ENCODE measurements at regions not wholly inside any gene's neighbourhood (a gene's known extent, or its start where the extent isn't known, plus 50 kb on each side); places are given as distances from the start of the nearest gene placed in this dataset.
"Not testable (repeated sequence)": the region's sequence is repeated elsewhere in the genome, so short reads cannot be mapped to it uniquely, and the experiment has no call there.

GRCh38 chr2:56014046-56014730 lies 90.6 kb upstream of the EFEMP1 start:
- in situ Hi-C loops (cut with HindIII; ENCODE audit: low pct_unique_long_range_greater_than_20kb, low sequenced_read_pairs) = loop anchor here (25.0 kb wide), 1 partner anchor 252 kb away; no protein-coding TSS in a partner anchor
- no peak for DNase-seq (ENCODE audit: low read depth)

GRCh38 chr2:56015711-56016115 lies 92.1 kb upstream of the EFEMP1 start:
- in situ Hi-C loops (cut with HindIII; ENCODE audit: low pct_unique_long_range_greater_than_20kb, low sequenced_read_pairs) = loop anchor here (25.0 kb wide), 1 partner anchor 253 kb away; no protein-coding TSS in a partner anchor
- no peak for DNase-seq (ENCODE audit: low read depth)

- DNase-seq (ENCODE audit: low read depth) = no peak
- in situ Hi-C loops (cut with HindIII; ENCODE audit: low pct_unique_long_range_greater_than_20kb, low sequenced_read_pairs) = loop anchor here (25.0 kb wide), 1 partner anchor 255 kb away; no protein-coding TSS in a partner anchor
These were observed 94.2 kb upstream of the EFEMP1 start for GRCh38 chr2:56017784-56018183.

- in situ Hi-C loops (cut with HindIII; ENCODE audit: low pct_unique_long_range_greater_than_20kb, low sequenced_read_pairs) = loop anchor here (25.0 kb wide), 1 partner anchor 256 kb away; no protein-coding TSS in a partner anchor
- no peak for DNase-seq (ENCODE audit: low read depth)
These were observed 94.7 kb upstream of the EFEMP1 start for GRCh38 chr2:56018267-56018666.

GRCh38 chr2:56021136-56021474 lies 97.5 kb upstream of the EFEMP1 start:
- DNase-seq (ENCODE audit: low read depth) = peak; percentile 13
- in situ Hi-C loops (cut with HindIII; ENCODE audit: low pct_unique_long_range_greater_than_20kb, low sequenced_read_pairs) = loop anchor here (25.0 kb wide), 1 partner anchor 259 kb away; no protein-coding TSS in a partner anchor

- DNase-seq (ENCODE audit: low read depth) = peak; percentile 10
- in situ Hi-C loops (cut with HindIII; ENCODE audit: low pct_unique_long_range_greater_than_20kb, low sequenced_read_pairs) = loop anchor here (25.0 kb wide), 1 partner anchor 259 kb away; no protein-coding TSS in a partner anchor
These were observed 98.0 kb upstream of the EFEMP1 start for GRCh38 chr2:56021579-56021978.

GRCh38 chr2:56025469-56026193 lies 102.0 kb upstream of the EFEMP1 start:
- in situ Hi-C loops (cut with HindIII; ENCODE audit: low pct_unique_long_range_greater_than_20kb, low sequenced_read_pairs) = no loop called here
- DNase-seq (ENCODE audit: low read depth) = no peak

GRCh38 chr2:56026828-56027227 lies 103.2 kb upstream of the EFEMP1 start:
- in situ Hi-C loops (cut with HindIII; ENCODE audit: low pct_unique_long_range_greater_than_20kb, low sequenced_read_pairs) = no loop called here
- DNase-seq (ENCODE audit: low read depth) = no peak

GRCh38 chr2:56030062-56030461 lies 106.5 kb upstream of the EFEMP1 start:
- no peak for DNase-seq (ENCODE audit: low read depth)
- in situ Hi-C loops (cut with HindIII; ENCODE audit: low pct_unique_long_range_greater_than_20kb, low sequenced_read_pairs) = no loop called here

GRCh38 chr2:56030901-56031300 lies 107.3 kb upstream of the EFEMP1 start:
- in situ Hi-C loops (cut with HindIII; ENCODE audit: low pct_unique_long_range_greater_than_20kb, low sequenced_read_pairs) = no loop called here
- no peak for DNase-seq (ENCODE audit: low read depth)

- in situ Hi-C loops (cut with HindIII; ENCODE audit: low pct_unique_long_range_greater_than_20kb, low sequenced_read_pairs) = no loop called here
- no peak for DNase-seq (ENCODE audit: low read depth)
These were observed 110.7 kb upstream of the EFEMP1 start for GRCh38 chr2:56034258-56034657.

GRCh38 chr2:56040189-56040588 lies 116.6 kb upstream of the EFEMP1 start:
- in situ Hi-C loops (cut with HindIII; ENCODE audit: low pct_unique_long_range_greater_than_20kb, low sequenced_read_pairs) = no loop called here
- no peak for DNase-seq (ENCODE audit: low read depth)

- in situ Hi-C loops (cut with HindIII; ENCODE audit: low pct_unique_long_range_greater_than_20kb, low sequenced_read_pairs) = no loop called here
These were observed 117.3 kb upstream of the EFEMP1 start for GRCh38 chr2:56040834-56041233.

GRCh38 chr2:56047136-56047535 lies 123.6 kb upstream of the EFEMP1 start:
- in situ Hi-C loops (cut with HindIII; ENCODE audit: low pct_unique_long_range_greater_than_20kb, low sequenced_read_pairs) = no loop called here

More at GRCh38 chr2:56040834-56041233, 117.3 kb upstream of the EFEMP1 start:
- DNase-seq (ENCODE audit: low read depth) = no peak

GRCh38 chr2:56049233-56049845 lies 125.8 kb upstream of the EFEMP1 start:
- no peak for DNase-seq (ENCODE audit: low read depth)
- in situ Hi-C loops (cut with HindIII; ENCODE audit: low pct_unique_long_range_greater_than_20kb, low sequenced_read_pairs) = no loop called here

More at GRCh38 chr2:56047136-56047535, 123.6 kb upstream of the EFEMP1 start:
- DNase-seq (ENCODE audit: low read depth) = no peak

GRCh38 chr2:56053679-56054078 lies 130.1 kb upstream of the EFEMP1 start:
- in situ Hi-C loops (cut with HindIII; ENCODE audit: low pct_unique_long_range_greater_than_20kb, low sequenced_read_pairs) = no loop called here

GRCh38 chr2:56055405-56055804 lies 128.4 kb upstream of the CCDC85A start:
- in situ Hi-C loops (cut with HindIII; ENCODE audit: low pct_unique_long_range_greater_than_20kb, low sequenced_read_pairs) = no loop called here
- no peak for DNase-seq (ENCODE audit: low read depth)

More at GRCh38 chr2:56053679-56054078, 130.1 kb upstream of the EFEMP1 start:
- DNase-seq (ENCODE audit: low read depth) = no peak

- DNase-seq (ENCODE audit: low read depth); in situ Hi-C loops (cut with HindIII; ENCODE audit: low pct_unique_long_range_greater_than_20kb, low sequenced_read_pairs): not testable (repeated sequence)
These were observed 122.5 kb upstream of the CCDC85A start for GRCh38 chr2:56061327-56061726.

- no peak for DNase-seq (ENCODE audit: low read depth)
- in situ Hi-C loops (cut with HindIII; ENCODE audit: low pct_unique_long_range_greater_than_20kb, low sequenced_read_pairs) = no loop called here
These were observed 115.0 kb upstream of the CCDC85A start for GRCh38 chr2:56068746-56069145.
